ENCODE measurements at regions not wholly inside any gene's neighbourhood (a gene's known extent, or its start where the extent isn't known, plus 50 kb on each side); places are given as distances from the start of the nearest gene placed in this dataset.
A peak's percentile ranks its signal among the peaks of the same experiment; 100 is the strongest.

DNA sequence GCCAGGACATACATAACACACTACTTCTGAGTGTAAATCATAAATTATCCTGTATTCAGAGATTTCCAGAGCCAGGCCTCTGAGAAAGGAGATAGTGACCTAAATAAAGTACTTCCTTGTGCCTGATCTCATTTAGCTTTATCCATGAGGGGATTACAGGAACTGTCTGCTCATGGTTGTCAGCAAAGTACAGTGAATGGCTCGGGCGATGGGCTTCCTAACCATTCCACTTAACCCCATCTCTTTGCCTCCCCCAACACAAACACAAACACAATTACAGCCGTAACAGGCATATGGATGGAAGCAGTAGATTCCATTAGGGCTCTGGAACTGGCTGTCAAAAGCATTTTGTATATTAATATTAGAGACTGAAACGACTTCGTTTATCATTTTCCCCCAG, 206.7 kb upstream of the CPNE8 start:
- H3K4me3 ChIP-seq (ENCODE audit: low read depth, low read length), result no peak overlapping the region
- no peak for DNase-seq (ENCODE audit: low read depth)
- TF ChIP-seq, protein P1, sequence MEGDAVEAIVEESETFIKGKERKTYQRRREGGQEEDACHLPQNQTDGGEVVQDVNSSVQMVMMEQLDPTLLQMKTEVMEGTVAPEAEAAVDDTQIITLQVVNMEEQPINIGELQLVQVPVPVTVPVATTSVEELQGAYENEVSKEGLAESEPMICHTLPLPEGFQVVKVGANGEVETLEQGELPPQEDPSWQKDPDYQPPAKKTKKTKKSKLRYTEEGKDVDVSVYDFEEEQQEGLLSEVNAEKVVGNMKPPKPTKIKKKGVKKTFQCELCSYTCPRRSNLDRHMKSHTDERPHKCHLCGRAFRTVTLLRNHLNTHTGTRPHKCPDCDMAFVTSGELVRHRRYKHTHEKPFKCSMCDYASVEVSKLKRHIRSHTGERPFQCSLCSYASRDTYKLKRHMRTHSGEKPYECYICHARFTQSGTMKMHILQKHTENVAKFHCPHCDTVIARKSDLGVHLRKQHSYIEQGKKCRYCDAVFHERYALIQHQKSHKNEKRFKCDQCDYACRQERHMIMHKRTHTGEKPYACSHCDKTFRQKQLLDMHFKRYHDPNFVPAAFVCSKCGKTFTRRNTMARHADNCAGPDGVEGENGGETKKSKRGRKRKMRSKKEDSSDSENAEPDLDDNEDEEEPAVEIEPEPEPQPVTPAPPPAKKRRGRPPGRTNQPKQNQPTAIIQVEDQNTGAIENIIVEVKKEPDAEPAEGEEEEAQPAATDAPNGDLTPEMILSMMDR (IDR thresholded peaks at IDR 0.05; ENCODE audit: control insufficient read depth, extremely low read depth, insufficient read depth), result no peak

DNA sequence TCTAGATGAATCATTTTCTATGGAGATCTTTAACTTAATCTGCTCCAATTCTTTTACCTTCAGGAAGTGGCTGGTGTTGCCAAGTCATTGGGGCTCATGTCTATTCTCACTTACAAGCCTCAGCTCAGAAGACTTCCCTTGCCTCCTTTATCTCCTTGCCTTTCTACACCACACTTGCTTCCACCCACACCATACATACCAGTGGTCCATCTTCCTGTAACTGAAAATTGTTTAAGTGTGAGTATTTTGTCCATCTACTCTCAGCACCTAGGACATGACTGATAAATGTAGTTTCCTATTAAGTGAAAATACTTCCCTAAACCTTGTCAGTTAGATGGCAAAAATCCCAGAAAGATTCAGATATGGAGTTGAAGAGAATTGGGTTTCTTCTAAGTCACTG, 199.7 kb upstream of the CPNE8 start:
- no peak overlapping the region for H3K4me3 ChIP-seq (ENCODE audit: low read depth, low read length)
- no peak for DNase-seq (ENCODE audit: low read depth)
- TF ChIP-seq, protein P1 (IDR thresholded peaks at IDR 0.05; ENCODE audit: control insufficient read depth, extremely low read depth, insufficient read depth), result no peak

DNA sequence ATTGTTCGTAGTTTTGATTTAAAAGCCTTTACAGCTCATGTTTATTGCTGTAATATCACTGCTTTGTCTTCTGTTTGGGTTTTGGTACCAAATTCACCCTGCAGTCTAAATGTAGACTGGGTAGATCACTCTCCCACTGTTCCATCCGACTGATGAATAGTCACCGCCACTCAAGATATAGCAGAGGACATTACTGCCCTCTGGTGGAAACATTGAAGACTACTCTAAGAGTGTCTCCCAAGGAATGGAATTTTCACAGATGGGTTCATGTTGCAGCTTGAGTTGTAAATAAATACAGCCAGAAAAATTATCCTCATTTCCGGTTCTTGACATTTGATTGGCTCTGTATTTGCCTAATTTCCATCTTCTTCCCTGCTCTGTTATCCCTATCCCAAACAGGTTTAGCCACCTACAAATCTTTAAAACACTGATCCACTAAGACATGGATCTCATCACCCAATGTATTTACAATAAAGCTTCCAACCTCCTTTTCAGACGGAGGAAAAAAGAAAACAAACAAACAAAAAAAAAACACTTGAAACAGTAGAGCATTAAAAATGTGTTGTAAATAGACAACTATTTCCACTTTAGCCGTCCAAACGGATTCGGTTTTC, 198.3 kb upstream of the CPNE8 start:
- DNase-seq (ENCODE audit: low read depth), result no peak
- no peak overlapping the region for H3K4me3 ChIP-seq (ENCODE audit: low read depth, low read length)
- TF ChIP-seq, protein P1 (IDR thresholded peaks at IDR 0.05; ENCODE audit: control insufficient read depth, extremely low read depth, insufficient read depth), result peak; percentile 71

DNA sequence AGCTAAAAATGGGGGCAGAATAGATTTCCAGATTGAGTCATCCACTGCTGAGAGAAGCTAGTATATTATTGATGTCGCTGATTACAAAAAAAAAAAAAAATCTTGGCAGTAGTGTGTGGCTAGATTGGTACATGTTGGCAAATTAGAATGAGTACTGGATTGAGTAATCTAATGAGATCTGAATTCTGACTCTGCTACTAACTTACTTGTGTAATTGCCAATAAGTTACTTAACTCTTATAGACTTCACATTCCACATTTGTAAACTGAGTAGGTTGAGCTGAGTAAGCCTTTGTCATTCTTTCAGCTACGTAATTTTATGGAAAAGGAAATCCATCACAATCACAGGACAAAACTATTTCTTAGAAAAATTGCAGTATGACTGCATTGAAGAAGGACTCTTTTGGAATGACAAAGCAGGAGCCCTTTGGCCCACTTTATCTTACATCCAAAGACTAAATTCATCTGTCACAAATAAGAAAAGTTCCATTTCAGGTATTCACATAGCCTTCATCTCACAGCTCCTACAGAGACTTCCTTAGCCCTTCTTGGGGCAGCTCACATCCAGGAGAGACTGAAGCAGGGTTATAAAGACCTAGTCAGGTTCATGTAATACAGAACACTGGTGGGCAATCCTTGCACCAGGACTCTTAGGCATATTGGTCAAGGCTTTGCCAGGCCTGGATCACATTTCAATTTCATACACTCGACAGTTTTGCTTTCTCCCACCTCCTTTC, 197.3 kb upstream of the CPNE8 start:
- DNase-seq (ENCODE audit: low read depth), result no peak
- H3K4me3 ChIP-seq (ENCODE audit: low read depth, low read length), result no peak overlapping the region
- TF ChIP-seq, protein P1 (IDR thresholded peaks at IDR 0.05; ENCODE audit: control insufficient read depth, extremely low read depth, insufficient read depth), result no peak

DNA sequence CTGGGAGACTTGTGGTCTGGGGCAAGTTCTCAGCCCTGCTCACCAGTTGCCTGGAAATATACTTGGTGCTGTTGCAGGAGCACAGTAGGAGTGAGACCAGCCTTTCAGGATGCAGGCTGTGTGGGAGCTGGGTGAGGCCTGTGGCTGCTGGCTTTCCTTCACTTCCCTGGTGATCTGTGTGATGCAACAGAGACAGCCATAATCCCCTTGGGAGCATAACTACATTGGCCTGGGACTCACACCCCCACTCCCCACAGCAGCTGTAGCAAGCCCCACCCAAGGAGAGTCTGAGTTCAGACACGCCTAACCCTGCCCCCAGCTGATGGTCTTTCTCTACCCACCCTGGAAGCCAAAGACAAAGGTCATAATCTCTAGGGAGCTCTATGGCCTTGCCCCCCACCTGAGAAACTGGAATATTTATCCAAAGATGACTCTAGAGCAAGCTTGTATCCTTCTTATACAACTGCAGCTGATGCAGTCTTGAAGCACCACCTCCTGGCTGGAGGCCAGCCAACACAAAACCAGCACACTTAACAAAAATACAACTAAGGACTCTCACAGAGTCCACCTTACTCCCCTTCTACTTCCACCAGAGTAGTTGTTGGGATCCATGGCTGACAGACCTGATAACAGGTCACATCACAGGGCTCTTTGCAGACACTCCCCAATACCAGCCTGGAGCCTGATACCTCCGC, 190.4 kb upstream of the CPNE8 start:
- H3K4me3 ChIP-seq (ENCODE audit: low read depth, low read length), result no peak overlapping the region
- no peak for DNase-seq (ENCODE audit: low read depth)
- TF ChIP-seq, protein P1 (IDR thresholded peaks at IDR 0.05; ENCODE audit: control insufficient read depth, extremely low read depth, insufficient read depth), result no peak

DNA sequence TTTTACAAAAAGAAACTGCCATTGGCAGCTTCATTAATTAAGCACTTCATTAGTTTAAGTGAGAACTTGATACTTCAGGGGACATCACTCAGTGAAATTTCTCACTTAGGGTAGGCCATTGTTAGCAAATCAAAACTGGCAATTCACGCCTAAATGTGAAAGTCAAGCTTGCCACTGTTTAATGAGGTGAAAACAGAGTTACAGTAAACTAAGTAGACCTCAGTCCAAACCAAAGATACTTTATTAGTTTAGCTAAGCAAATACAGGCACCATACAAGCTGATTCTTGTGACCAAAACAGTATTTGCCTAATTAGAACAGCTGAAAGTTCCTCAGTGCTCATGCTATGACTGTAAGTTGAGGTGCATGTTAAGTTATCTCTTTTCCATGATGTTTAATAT, 176.5 kb upstream of the CPNE8 start:
- TF ChIP-seq, protein P1 (IDR thresholded peaks at IDR 0.05; ENCODE audit: control insufficient read depth, extremely low read depth, insufficient read depth), result no peak
- peak; percentile 46 for DNase-seq (ENCODE audit: low read depth)
- no peak overlapping the region for H3K4me3 ChIP-seq (ENCODE audit: low read depth, low read length)

Data from LNCaP clone FGC (cell line).